H1 (cell line): ENCODE measurements at regions not wholly inside any gene's neighbourhood (a gene's known extent, or its start where the extent isn't known, plus 50 kb on each side); places are given as distances from the start of the nearest gene placed in this dataset.

Source experiments
- CHD2 ChIP-seq: IDR thresholded peaks from 2 replicates; pipeline ENCODE4 v1.6.1; 2012; ENCODE audit warnings: low read length, improper control_type of control experiment
- EP300 ChIP-seq, 2 experiments: IDR thresholded peaks; 1 replicate in 1 of 2; 2 replicates in 1 of 2; pipeline ENCODE4 v1.6.1; 2011 to 2012; ENCODE audit warnings: low read depth in 2 of 2, low read length in 2 of 2, mild to moderate bottlenecking in 2 of 2, borderline replicate concordance in 1 of 2, inconsistent platforms in 1 of 2, moderate library complexity in 1 of 2
- POLR2A ChIP-seq, 2 experiments: IDR thresholded peaks; 1 replicate in 1 of 2; 2 replicates in 1 of 2; pipeline ENCODE4 v1.6.1; 2011; ENCODE audit warnings: low read depth in 2 of 2, low read length in 2 of 2, mild to moderate bottlenecking in 2 of 2; ENCODE audit errors: control extremely low read depth in 1 of 2
- POLR2AphosphoS5 ChIP-seq: IDR thresholded peaks from 2 replicates; pipeline ENCODE4 v1.6.1; 2011; ENCODE audit warnings: low read depth, low read length
- RAD21 ChIP-seq, 2 experiments: IDR thresholded peaks in 1 of 2; conservative IDR thresholded peaks in 1 of 2; 2 replicates each; pipeline ENCODE4 v1.6.1; 2011; ENCODE audit warnings: low read depth in 2 of 2, low read length in 2 of 2, improper control_type of control experiment in 1 of 2, inconsistent platforms in 1 of 2, mild to moderate bottlenecking in 1 of 2, moderate library complexity in 1 of 2
- YY1 ChIP-seq: IDR thresholded peaks from 2 replicates; pipeline ENCODE4 v1.6.1; 2011; ENCODE audit warnings: low read depth, mild to moderate bottlenecking, low read length
- ZNF274 ChIP-seq: IDR thresholded peaks from 2 replicates; pipeline ENCODE4 v1.7.0; 2012; ENCODE audit warnings: low read length, borderline replicate concordance; ENCODE audit errors: extremely low read depth
- TF ChIP-seq, protein P1 (sequence below), 3 experiments: IDR thresholded peaks; 1 replicate in 2 of 3; 2 replicates in 1 of 3; pipeline versions ENCODE4 v1.5.1 to v1.6.1; 2011; ENCODE audit warnings: low read length in 3 of 3, mild to moderate bottlenecking in 3 of 3, inconsistent platforms in 2 of 3, low read depth in 1 of 3, moderate library complexity in 1 of 3; ENCODE audit not compliant: insufficient read depth in 1 of 3; ENCODE audit errors: control extremely low read depth in 1 of 3

DNA sequence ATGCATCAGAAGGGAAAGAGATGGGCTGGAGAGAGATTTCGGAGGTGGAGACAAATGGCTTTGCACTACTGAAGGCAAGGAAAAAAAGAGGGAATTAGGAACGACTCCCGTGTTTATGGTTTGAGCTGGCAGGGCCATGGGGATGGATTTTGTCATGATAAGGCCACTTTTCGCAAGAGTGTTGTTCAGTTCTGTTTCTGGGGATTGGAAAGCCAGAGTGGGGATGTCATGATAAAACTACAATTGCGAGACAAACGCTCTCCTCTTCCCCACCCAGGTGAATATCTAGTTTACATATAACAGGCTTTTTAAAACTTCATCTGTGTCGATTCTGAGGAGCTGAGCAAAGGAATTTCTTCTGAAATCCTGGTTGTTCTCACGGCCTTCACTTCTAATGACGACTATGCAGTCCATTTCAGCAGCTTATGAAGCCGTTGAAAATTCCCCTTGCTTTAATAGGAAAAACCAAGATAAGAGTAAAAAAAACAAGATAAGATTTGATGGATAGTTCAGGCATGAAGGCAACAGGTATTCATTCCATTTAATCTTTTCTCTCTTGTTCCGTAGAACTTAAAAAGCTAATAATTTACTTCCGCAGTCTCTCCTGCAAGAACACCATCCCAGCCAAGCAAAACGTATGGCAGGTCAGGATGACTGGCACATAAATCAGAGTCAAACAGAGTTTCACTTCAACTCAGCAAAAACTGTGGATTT, 245.6 kb upstream of the PITRM1 start:
- TF ChIP-seq, protein P1, sequence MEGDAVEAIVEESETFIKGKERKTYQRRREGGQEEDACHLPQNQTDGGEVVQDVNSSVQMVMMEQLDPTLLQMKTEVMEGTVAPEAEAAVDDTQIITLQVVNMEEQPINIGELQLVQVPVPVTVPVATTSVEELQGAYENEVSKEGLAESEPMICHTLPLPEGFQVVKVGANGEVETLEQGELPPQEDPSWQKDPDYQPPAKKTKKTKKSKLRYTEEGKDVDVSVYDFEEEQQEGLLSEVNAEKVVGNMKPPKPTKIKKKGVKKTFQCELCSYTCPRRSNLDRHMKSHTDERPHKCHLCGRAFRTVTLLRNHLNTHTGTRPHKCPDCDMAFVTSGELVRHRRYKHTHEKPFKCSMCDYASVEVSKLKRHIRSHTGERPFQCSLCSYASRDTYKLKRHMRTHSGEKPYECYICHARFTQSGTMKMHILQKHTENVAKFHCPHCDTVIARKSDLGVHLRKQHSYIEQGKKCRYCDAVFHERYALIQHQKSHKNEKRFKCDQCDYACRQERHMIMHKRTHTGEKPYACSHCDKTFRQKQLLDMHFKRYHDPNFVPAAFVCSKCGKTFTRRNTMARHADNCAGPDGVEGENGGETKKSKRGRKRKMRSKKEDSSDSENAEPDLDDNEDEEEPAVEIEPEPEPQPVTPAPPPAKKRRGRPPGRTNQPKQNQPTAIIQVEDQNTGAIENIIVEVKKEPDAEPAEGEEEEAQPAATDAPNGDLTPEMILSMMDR (IDR thresholded peaks at IDR 0.05; ENCODE audit: control extremely low read depth in 1 of 3, insufficient read depth in 1 of 3, low read depth in 1 of 3, low read length in 3 of 3): no peak
- no peak for TF ChIP-seq POLR2AphosphoS5
- TF ChIP-seq YY1: no peak
- TF ChIP-seq RAD21 (IDR thresholded peaks at IDR 0.05 in 1 of 2, conservative IDR thresholded peaks at IDR 0.05 in 1 of 2; ENCODE audit: low read depth in 2 of 2, low read length in 2 of 2): no peak
- no peak for TF ChIP-seq EP300 (IDR thresholded peaks at IDR 0.05; ENCODE audit: borderline replicate concordance in 1 of 2, low read depth in 2 of 2, low read length in 2 of 2)
- no peak for TF ChIP-seq CHD2
- no peak for TF ChIP-seq POLR2A (IDR thresholded peaks at IDR 0.05; ENCODE audit: control extremely low read depth in 1 of 2, low read depth in 2 of 2, low read length in 2 of 2)
- no peak for TF ChIP-seq ZNF274
